ENCODE measurements at regions not wholly inside any gene's neighbourhood (a gene's known extent, or its start where the extent isn't known, plus 50 kb on each side); places are given as distances from the start of the nearest gene placed in this dataset.

DNA sequence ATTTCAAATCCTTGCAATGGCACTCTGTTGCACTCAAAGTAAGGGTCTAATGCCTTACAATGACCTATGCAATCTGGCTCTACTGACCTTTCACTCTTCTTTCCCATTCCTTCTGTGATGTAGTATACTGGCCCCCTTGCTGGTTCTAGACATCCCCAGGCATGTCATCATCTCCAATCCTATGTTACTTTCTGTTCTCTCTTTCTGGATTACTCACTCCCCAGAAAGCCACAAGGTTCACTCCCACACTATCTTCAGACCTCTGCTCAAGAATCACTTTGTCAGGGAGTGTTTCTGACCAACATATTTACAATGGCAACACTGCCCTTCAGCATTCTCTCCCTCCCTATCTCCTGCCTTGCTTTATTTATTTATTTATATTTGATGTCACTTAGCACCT, 802.2 kb upstream of the WWC1 start:
- CTCF ChIA-PET = no interaction called here
- TF ChIP-seq, protein P1, sequence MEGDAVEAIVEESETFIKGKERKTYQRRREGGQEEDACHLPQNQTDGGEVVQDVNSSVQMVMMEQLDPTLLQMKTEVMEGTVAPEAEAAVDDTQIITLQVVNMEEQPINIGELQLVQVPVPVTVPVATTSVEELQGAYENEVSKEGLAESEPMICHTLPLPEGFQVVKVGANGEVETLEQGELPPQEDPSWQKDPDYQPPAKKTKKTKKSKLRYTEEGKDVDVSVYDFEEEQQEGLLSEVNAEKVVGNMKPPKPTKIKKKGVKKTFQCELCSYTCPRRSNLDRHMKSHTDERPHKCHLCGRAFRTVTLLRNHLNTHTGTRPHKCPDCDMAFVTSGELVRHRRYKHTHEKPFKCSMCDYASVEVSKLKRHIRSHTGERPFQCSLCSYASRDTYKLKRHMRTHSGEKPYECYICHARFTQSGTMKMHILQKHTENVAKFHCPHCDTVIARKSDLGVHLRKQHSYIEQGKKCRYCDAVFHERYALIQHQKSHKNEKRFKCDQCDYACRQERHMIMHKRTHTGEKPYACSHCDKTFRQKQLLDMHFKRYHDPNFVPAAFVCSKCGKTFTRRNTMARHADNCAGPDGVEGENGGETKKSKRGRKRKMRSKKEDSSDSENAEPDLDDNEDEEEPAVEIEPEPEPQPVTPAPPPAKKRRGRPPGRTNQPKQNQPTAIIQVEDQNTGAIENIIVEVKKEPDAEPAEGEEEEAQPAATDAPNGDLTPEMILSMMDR (IDR thresholded peaks at IDR 0.05; ENCODE audit: control extremely low read depth, extremely low read depth, low read depth, missing control alignments) = no peak
- POLR2A ChIA-PET = no interaction called here
- DNase-seq (ENCODE audit: extremely low spot score) = peak; percentile 31

DNA sequence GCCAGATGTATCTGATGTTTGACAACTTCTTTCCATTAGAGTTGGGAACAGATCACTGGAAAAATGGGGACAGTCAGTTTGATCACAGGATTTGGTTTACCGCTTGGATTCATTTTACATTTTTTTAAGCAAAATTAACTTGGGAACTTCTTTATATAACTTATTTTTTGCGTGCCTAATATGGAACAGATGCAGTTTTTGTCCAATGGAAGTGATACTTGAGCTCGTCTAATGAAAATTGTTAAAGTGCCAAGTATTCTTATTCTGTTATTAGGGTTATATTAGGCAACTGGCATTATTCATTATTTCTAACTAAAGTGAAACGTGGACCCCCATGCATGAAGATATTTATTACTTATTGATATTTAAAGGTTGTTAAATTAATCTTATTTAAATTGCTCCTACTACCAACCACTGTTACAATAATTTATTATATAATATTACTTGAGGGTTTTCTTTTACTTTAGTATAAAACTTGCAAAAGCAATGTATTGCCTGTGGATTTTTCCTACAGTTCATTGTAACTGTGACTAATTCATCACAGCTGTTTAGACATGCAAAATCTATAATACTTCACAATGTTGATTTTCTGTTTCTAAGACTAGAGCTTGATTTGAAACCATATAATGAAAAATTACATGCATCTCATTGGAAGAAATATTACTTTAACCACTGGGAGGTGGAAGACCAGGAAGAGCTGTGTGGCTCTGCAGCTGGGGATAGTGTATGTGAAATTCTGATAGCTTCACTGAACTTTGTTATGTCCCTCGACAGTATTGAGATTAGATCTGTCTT, 787.3 kb upstream of the WWC1 start:
- ChIA-PET POLR2A (no interaction called here), CTCF (no interaction called here)
- DNase-seq (ENCODE audit: extremely low spot score) = no peak
- TF ChIP-seq, protein P1 (IDR thresholded peaks at IDR 0.05; ENCODE audit: control extremely low read depth, extremely low read depth, low read depth, missing control alignments) = no peak

DNA sequence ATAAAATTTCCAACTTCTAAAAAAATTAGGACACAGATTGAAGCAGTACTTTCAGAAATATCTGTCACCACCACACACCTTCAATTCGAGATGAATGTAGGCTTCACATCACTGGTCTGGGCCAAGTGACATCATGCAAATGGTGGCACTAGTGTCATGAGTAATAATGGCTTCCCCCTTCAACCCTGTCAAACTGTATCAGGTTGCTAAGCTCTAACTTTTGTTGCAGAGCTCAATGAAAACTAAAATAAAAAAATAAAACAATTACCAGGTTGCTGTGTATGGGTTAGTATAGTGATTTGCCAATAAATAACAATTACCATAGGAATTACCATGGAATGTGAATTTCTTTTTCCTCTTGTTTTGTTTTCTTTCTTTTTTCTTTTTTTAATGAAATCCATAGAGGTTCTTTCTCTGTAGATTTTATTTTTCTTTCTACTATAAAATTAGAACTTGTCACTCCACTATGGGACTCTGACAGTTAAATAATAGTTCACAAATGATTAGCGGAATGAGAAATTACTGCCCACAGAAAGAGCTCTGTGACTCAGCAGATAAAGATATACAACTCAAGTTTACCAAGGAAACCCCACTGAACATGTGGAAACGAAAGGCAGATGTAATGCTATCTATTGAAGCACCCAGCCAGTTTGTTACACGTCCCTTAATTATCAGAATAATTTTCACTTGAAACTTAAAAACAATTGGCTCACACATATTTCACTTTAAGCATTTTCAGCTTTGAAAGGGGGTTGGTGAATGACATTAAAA, 783.8 kb upstream of the WWC1 start:
- POLR2A ChIA-PET = no interaction called here
- no peak for DNase-seq (ENCODE audit: extremely low spot score)
- CTCF ChIA-PET = interaction anchor here (0.7 to 1.7 kb wide), 4 partner anchors 8 to 83 kb away, joined by 3 to 7 read pairs (median 3); no protein-coding TSS in a partner anchor
- TF ChIP-seq, protein P1 (IDR thresholded peaks at IDR 0.05; ENCODE audit: control extremely low read depth, extremely low read depth, low read depth, missing control alignments) = no peak

DNA sequence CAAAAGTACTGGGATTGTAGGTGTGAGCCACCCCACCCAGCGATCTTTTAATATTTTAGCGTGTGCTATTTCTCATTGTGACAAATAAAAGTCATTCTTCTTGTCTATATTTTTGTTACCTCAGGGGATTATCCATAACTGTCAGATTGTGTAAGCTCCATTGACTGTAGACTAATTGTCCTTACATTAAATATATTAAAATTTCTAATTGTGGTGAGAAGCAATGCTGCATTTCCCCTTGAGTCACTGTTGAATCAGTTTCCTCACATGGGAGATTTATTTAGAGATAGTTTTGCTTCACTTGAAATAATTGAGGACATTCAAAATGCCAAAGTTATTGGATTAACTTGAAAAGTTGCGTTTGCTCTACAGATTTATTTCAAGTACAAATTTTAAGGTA, 782.4 kb upstream of the WWC1 start:
- ChIA-PET POLR2A (no interaction called here), CTCF (interaction anchor here (1.1 to 1.7 kb wide), 2 partner anchors 10 to 85 kb away, joined by 3 to 7 read pairs; no protein-coding TSS in a partner anchor)
- TF ChIP-seq, protein P1 (IDR thresholded peaks at IDR 0.05; ENCODE audit: control extremely low read depth, extremely low read depth, low read depth, missing control alignments) = no peak
- no peak for DNase-seq (ENCODE audit: extremely low spot score)

DNA sequence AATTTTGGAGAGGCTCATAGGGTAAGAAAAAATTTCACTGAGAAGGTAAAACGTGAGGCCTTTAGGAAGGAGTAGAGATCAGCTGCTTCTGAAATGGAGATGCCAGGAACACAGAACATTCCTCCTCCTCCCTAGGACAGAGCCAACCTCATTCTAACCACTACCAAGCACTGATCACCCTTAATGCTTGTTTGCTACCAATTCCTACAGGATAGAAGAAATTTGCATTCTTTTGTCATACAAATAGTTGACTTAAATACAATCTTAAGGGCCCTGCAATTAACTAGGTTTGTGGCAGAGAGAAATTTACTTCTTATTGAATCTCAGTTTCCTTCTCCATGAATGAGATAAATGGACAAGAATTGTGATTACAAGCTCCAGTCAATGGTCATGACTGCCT, 780.2 kb upstream of the WWC1 start:
- CTCF ChIA-PET = interaction anchor here (1.1 to 1.5 kb wide), 3 partner anchors 17 to 29 kb away, joined by 3 read pairs; no protein-coding TSS in a partner anchor

DNA sequence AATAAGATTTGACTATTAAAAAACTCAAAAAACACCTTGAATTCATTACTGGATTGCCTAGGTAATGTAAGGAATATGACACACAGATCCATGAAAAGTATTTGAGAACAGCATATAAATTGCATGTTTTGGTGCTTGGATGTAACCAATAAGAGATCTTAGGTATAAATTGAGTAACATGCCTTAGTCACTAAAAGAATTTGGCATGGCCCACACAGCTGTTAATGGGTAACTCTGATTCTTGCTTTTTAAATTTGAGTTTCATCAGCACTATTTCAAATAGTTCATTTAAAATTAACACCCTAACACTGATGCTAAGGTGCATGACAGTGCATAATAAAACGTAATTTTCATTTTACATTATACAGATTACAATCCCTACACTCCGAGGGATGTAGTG, 779.3 kb upstream of the WWC1 start:
- TF ChIP-seq, protein P1 (IDR thresholded peaks at IDR 0.05; ENCODE audit: control extremely low read depth, extremely low read depth, low read depth, missing control alignments) = no peak
- DNase-seq (ENCODE audit: extremely low spot score) = no peak
- ChIA-PET CTCF (interaction anchor here (1.1 to 1.5 kb wide), 3 partner anchors 16 to 29 kb away, joined by 3 read pairs; no protein-coding TSS in a partner anchor), POLR2A (no interaction called here)

More for the DNA sequence above, 780.2 kb upstream of the WWC1 start:
- TF ChIP-seq, protein P1 (IDR thresholded peaks at IDR 0.05; ENCODE audit: control extremely low read depth, extremely low read depth, low read depth, missing control alignments) = no peak
- no peak for DNase-seq (ENCODE audit: extremely low spot score)
- POLR2A ChIA-PET = no interaction called here

Measured in GM10248 (cell line).